Activated T-cell treated with anti-CD3 and anti-CD28 coated beads, Interleukin-2, amount 50 U/mL, for 4 hours (primary cell): ENCODE measurements at regions not wholly inside any gene's neighbourhood (a gene's known extent, or its start where the extent isn't known, plus 50 kb on each side); places are given as distances from the start of the nearest gene placed in this dataset.

ENCODE experiments used
- ATAC-seq, 2 donors: fragments of 200-7000 bp; cut with Tn5 transposase; one replicate each; pipeline ENCODE4 v1.10.0; 2021
- DNase-seq: peaks from one replicate; pipeline ENCODE4 v3.0.0-alpha.2; 2020
- H3K27me3 Mint-ChIP-seq: one replicate; pipeline ENCODE4 v1.8.0; 2021; ENCODE audit warnings: low read depth, mixed read lengths
- H3K36me3 Mint-ChIP-seq: one replicate; pipeline ENCODE4 v1.8.0; 2022; ENCODE audit warnings: mixed read lengths; ENCODE audit not compliant: insufficient read depth
- H3K4me1 Mint-ChIP-seq: one replicate; pipeline ENCODE4 v1.8.0; 2021; ENCODE audit warnings: low read depth, mixed read lengths
- H3K4me3 Mint-ChIP-seq: one replicate; pipeline ENCODE4 v1.8.0; 2021; ENCODE audit warnings: mild to moderate bottlenecking, moderate library complexity, mixed read lengths
- H3K9me3 Mint-ChIP-seq: one replicate; pipeline ENCODE4 v1.8.0; 2021; ENCODE audit warnings: mixed read lengths

DNA sequence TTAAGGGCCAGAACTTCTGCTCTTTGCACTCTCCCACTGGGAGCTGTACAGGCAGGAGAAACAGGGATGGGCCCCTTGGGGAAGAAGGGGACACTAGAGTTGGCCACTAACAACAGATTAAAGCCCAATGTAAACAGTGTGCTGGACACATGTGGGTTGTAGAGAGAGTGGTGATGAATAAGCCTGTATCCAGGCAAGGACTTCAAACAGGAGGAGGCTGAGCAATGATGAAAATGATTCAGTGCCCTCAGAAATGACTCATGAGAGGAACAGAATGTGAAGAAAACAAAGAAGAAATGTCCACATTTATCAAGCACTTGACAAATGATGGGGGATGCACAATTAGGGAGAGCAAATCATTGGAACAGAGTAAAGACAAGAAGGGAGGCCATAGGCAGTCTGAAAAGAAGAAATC, 242.3 kb downstream of the TBX18 start:
- Mint-ChIP-seq H3K36me3 (no peaks in the 10 kb centered on the region), H3K9me3 (no peaks in the 10 kb centered on the region), H3K27me3 (no peaks in the 10 kb centered on the region), H3K4me1 (no peaks in the 10 kb centered on the region), H3K4me3 (no peak overlapping the region)
- DNase-seq (no peak), ATAC-seq (peak in 1 of 2 donors; percentile 23)

DNA sequence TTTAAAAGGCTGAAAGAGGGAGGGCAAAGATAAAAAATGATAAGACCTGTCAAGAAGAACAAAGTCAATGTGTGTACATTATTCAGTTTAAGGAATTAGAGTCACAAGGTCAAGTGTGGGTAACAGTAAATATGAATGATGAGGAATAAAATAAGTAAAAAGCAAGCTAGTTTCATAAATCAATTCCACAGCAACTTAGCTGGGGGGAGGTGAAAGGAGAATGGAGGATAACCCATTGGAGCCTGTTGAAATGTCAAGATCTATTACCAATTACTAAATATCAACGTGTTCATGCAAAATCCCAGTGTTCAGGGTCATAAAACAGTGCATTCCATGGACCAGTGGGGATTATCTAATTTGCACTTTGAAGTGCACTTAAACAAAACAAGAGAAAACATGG, 242.9 kb downstream of the TBX18 start:
- H3K9me3 Mint-ChIP-seq, result no peaks in the 10 kb centered on the region
- H3K36me3 Mint-ChIP-seq, result no peaks in the 10 kb centered on the region
- DNase-seq, result no peak
- H3K27me3 Mint-ChIP-seq, result no peaks in the 10 kb centered on the region
- ATAC-seq, result no peak
- H3K4me3 Mint-ChIP-seq, result no peak overlapping the region
- H3K4me1 Mint-ChIP-seq, result no peaks in the 10 kb centered on the region

DNA sequence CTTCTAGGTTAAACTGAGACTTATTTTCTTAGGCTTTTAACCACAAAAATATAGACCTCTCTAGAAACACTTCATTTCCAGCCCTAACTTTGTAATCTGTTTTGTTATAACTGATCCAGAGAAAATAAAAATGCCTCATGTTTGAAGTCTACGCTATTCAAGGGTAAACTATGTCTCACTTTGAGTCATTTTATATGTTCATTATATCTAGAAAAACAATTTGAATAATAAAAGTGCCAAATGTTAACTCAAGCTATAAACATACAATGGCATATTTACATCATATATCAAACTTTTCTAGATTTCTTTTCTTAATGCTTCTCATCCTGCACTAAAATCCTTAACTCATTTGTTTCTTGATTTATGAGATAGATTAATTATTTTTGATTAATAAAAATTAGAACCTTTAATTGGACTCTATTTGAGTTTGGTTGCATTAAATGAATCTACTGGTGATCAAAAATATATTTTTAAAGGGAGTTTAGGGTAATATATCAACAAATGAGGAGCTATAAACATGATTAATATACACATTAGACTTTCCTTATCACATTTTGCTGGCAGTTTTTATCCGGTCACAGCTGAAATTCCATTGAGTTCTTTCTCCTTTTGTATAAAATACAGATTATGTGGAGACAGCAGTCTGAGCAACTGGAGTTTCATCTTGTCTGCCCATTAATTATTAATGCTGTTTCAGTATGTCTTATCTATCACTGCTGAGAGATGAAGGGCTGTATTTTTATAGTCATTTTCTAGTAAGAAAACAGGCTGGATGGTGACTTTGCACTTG, 246.5 kb downstream of the TBX18 start:
- H3K9me3 Mint-ChIP-seq, result no peaks in the 10 kb centered on the region
- no peaks in the 10 kb centered on the region for H3K4me1 Mint-ChIP-seq
- ATAC-seq, result no peak
- H3K36me3 Mint-ChIP-seq, result no peaks in the 10 kb centered on the region
- H3K27me3 Mint-ChIP-seq, result no peaks in the 10 kb centered on the region
- no peak overlapping the region for H3K4me3 Mint-ChIP-seq
- DNase-seq, result no peak

DNA sequence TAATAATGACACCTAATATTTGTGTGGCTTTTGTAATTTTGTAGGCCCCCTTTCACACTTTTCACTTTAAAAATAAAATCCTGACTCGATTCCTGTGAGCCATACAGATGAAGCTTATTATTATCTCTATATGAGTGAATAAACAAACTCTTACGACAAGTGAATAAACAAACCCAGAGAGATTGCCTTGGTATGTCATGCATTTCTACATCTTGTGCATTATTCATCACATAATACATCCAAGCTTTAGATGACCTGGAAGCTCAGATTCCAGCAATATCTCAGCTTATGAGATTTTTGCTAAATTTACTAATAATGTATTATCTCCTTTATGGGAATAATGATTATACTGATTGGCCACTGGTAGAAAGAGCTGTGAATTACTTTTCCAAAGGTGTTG, 248.2 kb downstream of the TBX18 start:
- Mint-ChIP-seq H3K4me1 (no peaks in the 10 kb centered on the region), H3K36me3 (no peaks in the 10 kb centered on the region), H3K4me3 (no peak overlapping the region), H3K27me3 (no peaks in the 10 kb centered on the region), H3K9me3 (no peaks in the 10 kb centered on the region)
- no peak for DNase-seq
- ATAC-seq, result no peak

DNA sequence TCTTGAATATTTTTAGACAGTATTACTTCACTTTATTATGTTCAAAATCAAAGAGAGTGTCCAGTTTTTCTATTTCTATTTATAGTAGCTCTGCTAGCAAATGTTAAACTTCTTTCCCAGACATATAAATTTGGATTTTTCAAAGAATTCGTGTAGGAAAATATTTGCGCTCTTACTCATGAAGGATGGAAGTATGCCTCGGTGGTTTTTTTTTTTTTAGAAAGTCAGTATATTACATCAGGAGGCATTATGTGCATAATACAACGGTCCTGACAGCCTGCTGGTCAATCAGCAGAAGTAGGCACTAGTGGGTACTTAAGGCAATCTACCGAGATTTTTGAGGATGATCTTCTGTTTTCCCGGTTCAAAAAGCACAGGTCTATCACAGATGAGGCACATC, 249.3 kb downstream of the TBX18 start:
- no peak for DNase-seq
- Mint-ChIP-seq H3K4me3 (no peak overlapping the region), H3K27me3 (no peaks in the 10 kb centered on the region), H3K9me3 (no peaks in the 10 kb centered on the region), H3K4me1 (no peaks in the 10 kb centered on the region), H3K36me3 (no peaks in the 10 kb centered on the region)
- no peak for ATAC-seq

DNA sequence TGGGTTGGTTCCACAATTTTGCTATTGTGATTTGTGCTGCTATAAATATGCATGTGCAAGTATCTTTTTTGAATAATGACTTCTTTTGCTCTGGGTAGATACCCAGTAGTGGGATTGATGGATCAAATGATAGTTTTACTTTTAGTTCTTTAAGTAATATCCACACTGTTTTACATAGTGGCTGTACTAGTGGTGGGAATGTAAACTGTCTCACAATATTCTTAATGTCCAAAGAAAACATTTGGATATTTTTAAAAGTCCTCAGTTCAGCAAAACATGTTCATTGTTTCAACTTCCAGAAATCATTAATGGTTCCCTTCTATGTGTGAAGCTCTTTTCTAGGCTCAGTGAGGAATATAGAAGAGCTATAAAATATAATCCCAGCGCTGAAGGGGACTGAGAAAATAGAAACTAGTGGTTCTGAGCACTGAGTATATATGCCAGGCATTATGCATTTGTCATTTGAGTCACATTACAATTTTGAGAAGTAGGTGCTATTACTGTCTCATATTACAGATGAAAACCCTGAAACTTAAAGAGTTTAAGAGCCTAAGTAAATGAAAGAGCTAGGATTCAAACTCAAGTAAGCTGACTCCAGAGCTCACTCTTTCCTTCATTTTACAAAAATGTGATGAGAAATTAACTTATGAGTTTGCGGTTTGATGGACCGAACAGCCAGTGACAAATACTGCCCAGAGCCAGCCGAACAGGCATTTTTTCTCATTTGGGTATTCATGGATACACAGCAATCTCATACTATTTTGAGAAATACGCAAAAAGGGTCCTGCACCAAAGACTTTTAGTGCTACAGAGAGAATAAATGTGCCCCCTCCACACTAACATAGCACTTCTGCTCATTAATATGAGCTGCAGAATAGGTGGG, 250.1 kb downstream of the TBX18 start:
- DNase-seq, result no peak
- no peaks in the 10 kb centered on the region for H3K36me3 Mint-ChIP-seq
- H3K4me1 Mint-ChIP-seq, result no peaks in the 10 kb centered on the region
- H3K27me3 Mint-ChIP-seq, result no peaks in the 10 kb centered on the region
- ATAC-seq, result no peak
- no peaks in the 10 kb centered on the region for H3K9me3 Mint-ChIP-seq
- no peak overlapping the region for H3K4me3 Mint-ChIP-seq

DNA sequence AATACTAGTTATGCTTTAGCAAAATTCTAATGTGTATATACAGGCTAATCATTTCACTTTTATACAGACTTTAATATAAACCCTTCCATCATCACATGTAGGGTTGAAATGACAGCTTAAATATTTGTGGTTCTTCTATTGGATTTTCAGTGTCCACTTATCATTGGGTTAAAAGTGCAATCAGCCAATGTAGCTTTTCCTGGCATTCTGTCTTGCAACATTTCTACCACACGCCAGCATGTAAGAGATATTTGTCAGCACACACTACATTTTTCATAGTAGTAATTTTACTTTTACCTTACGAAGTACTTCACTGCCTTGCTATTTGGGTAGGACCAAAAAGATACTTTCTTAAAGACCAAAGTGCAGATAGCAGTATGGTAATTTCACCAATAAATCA, 252.0 kb downstream of the TBX18 start:
- no peaks in the 10 kb centered on the region for H3K27me3 Mint-ChIP-seq
- no peaks in the 10 kb centered on the region for H3K4me1 Mint-ChIP-seq
- H3K4me3 Mint-ChIP-seq, result no peak overlapping the region
- no peak for ATAC-seq
- no peaks in the 10 kb centered on the region for H3K36me3 Mint-ChIP-seq
- H3K9me3 Mint-ChIP-seq, result no peaks in the 10 kb centered on the region
- DNase-seq, result no peak

DNA sequence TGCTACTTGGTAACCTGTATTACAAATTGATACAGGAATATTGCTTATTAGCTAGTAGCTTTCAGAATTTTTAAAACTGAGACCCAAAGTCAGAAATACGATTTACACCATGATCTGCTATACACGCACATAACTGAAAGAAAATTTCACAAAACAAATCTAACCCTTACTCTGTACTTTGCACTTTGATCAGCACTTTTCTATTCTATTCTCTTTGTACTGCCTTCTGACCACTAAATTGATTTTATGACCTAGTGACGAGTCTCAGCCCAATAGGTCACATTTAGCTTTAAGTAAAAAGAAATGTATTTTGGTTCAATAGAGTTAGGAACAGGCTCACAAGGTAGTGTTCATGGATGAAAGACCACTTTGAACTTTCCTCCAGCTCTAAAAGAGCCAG, 252.5 kb downstream of the TBX18 start:
- no peaks in the 10 kb centered on the region for H3K27me3 Mint-ChIP-seq

DNA sequence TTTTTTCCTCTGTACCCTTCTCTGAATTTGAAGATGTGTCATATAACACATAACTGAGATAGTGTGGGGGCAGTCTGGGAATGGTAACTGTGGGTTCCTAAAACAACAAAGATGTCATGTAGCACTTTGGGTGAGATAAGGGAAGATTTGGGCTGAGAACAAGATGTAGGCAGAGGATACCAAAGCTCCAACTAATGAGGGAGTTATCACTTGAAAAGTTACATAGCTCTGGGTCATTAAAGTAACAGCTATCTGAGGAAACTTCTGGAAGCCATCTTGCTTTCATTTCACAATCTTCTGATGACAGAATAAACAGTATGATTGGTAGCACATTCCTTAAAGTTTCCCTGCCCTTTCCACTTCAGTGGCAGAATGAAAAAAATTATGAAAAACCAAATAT, 255.4 kb downstream of the TBX18 start:
- no peak for DNase-seq
- H3K27me3 Mint-ChIP-seq, result no peaks in the 10 kb centered on the region
- no peaks in the 10 kb centered on the region for H3K36me3 Mint-ChIP-seq
- H3K9me3 Mint-ChIP-seq, result peaks cover 4% of the 10 kb centered on the region
- H3K4me1 Mint-ChIP-seq, result no peaks in the 10 kb centered on the region
- H3K4me3 Mint-ChIP-seq, result no peak overlapping the region
- ATAC-seq, result no peak

More for the DNA sequence above, 252.5 kb downstream of the TBX18 start:
- no peak for ATAC-seq
- Mint-ChIP-seq H3K9me3 (no peaks in the 10 kb centered on the region), H3K4me3 (no peak overlapping the region), H3K4me1 (no peaks in the 10 kb centered on the region), H3K36me3 (no peaks in the 10 kb centered on the region)
- DNase-seq, result no peak

DNA sequence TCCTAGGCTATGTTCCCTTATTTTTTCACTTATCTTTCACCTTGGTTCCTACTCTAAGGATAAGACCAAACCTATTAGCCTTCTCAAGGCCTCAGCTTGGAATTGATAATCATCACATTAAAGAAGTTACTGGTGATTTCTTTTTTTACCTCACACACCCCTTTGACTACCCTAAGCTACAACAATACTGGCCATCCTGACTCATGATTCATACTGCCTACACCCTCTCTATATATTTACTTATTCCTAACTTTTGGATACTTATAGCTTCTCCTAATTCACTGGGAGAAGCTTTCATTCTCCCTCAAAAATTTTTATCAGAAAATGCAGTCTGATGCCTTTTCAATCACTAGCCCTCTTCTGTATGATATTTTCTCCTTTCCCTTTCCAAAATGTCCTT, 256.1 kb downstream of the TBX18 start:
- Mint-ChIP-seq H3K4me1 (no peaks in the 10 kb centered on the region), H3K9me3 (peaks cover 4% of the 10 kb centered on the region), H3K27me3 (no peaks in the 10 kb centered on the region), H3K36me3 (no peaks in the 10 kb centered on the region), H3K4me3 (no peak overlapping the region)
- DNase-seq (no peak), ATAC-seq (no peak)

DNA sequence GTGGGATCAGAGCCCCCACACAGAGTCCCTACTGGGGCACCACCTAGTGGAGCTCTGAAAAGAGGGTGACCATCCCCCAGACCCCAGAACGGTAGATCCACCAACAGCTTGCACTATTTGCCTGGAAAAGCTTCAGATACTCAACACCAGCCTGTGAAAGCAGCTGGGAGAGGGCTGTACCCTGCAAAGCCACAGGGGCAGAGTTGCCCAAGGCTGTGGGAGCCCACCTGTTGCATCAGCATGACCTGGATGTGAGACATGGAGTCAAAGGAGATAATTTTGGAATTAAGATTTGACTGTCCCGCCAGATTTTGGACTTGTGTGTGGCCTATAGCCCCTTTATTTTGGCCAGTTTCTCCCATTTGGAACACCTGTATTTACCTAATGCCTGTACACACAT, 260.4 kb downstream of the TBX18 start:
- no peak for DNase-seq
- no peak for ATAC-seq
- Mint-ChIP-seq H3K4me1 (no peaks in the 10 kb centered on the region), H3K9me3 (peaks cover 14% of the 10 kb centered on the region), H3K36me3 (no peaks in the 10 kb centered on the region), H3K27me3 (no peaks in the 10 kb centered on the region), H3K4me3 (no peak overlapping the region)

DNA sequence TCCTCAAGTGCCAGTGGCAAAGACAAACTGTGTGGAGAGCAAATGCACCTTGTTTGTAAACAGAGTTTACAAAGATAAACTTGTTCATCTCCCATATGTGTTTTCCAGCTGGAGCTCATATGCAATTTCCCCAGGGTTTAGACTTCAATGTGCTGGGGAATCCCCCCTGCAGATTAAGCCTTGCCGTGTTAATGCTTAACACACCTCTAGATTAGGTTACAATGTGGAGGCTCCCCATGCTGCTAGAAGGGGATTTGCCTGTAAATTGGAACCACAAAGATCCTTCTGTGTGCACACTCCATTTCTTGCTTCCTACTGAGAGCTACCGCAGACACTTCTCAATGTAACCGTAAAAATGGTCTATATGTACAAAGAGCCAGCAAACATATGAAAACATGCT, 263.1 kb downstream of the TBX18 start:
- no peak for ATAC-seq
- no peak overlapping the region for H3K4me3 Mint-ChIP-seq
- H3K36me3 Mint-ChIP-seq, result no peaks in the 10 kb centered on the region
- H3K27me3 Mint-ChIP-seq, result no peaks in the 10 kb centered on the region
- peaks cover 11% of the 10 kb centered on the region for H3K9me3 Mint-ChIP-seq
- DNase-seq, result no peak
- H3K4me1 Mint-ChIP-seq, result no peaks in the 10 kb centered on the region

DNA sequence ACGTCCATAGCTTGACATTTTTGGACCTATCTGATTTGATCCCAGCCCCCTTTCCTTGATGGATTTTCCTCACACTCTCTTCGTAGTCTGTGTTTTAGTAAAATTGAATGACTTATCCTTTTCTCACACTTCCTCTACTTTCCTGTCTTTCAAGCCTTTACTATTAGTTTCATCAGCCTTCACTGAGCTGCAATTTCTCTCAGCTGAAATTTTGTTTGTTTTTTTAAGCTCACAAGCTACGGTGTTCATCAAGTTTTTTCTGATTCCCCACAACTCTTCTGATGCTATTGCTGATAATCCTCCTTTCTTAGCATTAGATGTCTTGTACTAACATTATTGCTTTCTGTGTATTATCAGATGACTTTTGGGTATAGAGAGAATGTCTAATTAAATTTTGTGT, 263.7 kb downstream of the TBX18 start:
- ATAC-seq (no peak), DNase-seq (no peak)
- Mint-ChIP-seq H3K36me3 (no peaks in the 10 kb centered on the region), H3K27me3 (no peaks in the 10 kb centered on the region), H3K9me3 (peaks cover 10% of the 10 kb centered on the region), H3K4me3 (no peak overlapping the region), H3K4me1 (no peaks in the 10 kb centered on the region)

DNA sequence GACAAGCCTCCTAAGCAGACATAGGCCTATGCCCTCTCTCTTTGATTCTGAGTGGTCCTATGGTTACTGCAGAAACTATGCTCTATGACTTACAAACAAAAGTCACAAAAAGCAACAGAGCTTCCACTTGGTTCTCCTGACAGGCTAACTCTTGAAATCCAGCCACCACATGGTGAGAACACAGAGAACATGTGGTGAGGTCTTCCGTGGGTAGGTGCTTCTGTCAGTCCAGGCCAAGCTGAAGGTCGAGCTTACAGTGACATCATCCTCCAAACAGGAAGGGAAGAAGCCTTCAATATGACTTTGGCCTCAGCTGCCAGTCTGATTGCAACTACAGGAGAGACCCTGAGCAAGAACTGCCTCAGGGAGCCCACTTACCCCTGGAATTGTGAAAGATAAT, 265.5 kb downstream of the TBX18 start:
- Mint-ChIP-seq H3K36me3 (no peaks in the 10 kb centered on the region), H3K4me1 (no peaks in the 10 kb centered on the region), H3K27me3 (no peaks in the 10 kb centered on the region), H3K4me3 (no peak overlapping the region), H3K9me3 (peaks cover 10% of the 10 kb centered on the region)
- DNase-seq (no peak), ATAC-seq (no peak)
